ENCODE measurements at regions not wholly inside any gene's neighbourhood (a gene's known extent, or its start where the extent isn't known, plus 50 kb on each side); places are given as distances from the start of the nearest gene placed in this dataset.

DNA sequence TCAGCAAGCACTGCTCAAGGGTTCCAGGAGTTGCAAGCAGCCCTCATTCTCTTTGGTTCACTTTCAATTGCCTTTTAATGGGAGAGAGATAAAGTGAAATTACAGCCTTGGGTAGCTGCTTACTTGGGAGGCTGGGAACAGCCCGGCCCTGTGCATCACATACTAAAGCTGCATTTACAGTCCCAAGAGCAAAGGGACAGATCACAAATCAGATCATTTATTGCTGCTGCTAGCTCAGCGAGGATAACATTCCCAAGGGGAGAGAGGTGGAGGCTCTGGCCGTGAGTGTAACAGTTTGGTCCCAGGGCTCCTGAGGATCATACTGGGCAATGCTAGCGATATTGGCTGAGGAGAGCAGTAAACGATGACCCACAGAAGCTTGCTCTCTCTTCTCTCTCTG lies 133.1 kb downstream of the CDH26 start:
- Histone ChIP-seq H3K27ac (ENCODE audit: low read depth in 2 of 2, low read length in 1 of 2) (no peak overlapping the region), H3K4me1 (ENCODE audit: control insufficient read depth in 1 of 2, insufficient read depth in 2 of 2, low read depth in 1 of 2, low read length in 1 of 2) (no peaks in the 10 kb centered on the region), H3K79me2 (ENCODE audit: insufficient read depth) (no peaks in the 10 kb centered on the region), H3K4me3 (ENCODE audit: low read depth in 2 of 2, low read length in 1 of 2) (no peak overlapping the region), H3K9me2 (no peaks in the 10 kb centered on the region), H3K4me2 (no peak overlapping the region), H2AFZ (ENCODE audit: low read depth) (no peak overlapping the region), H3K27me3 (ENCODE audit: insufficient read depth) (no peaks in the 10 kb centered on the region), H4K20me1 (ENCODE audit: insufficient read depth) (no peaks in the 10 kb centered on the region), H3K9ac (no peak overlapping the region), H3F3A (replicated peaks; ENCODE audit: insufficient read depth) (no peaks in the 10 kb centered on the region), H3K36me3 (replicated peaks in 1 of 2; ENCODE audit: control insufficient read depth in 1 of 2, insufficient read depth in 2 of 2, low read length in 1 of 2) (no peaks in the 10 kb centered on the region), H3K9me3 (no peaks in the 10 kb centered on the region)
- ChIA-PET CTCF (interaction anchor here (1.0 kb wide), 1 partner anchor 120 kb away, joined by 3 read pairs; no protein-coding TSS in a partner anchor), POLR2A (no interaction called here)
- TF ChIP-seq EP300 (IDR thresholded peaks at IDR 0.05; ENCODE audit: borderline replicate concordance in 1 of 2, low read depth in 1 of 2, low read length in 1 of 2), result no peak
- no peak for TF ChIP-seq POLR2AphosphoS5 (IDR thresholded peaks at IDR 0.05; ENCODE audit: low read depth, low read length)
- TF ChIP-seq TAF1 (IDR thresholded peaks at IDR 0.05; ENCODE audit: borderline replicate concordance, low read depth, low read length), result no peak
- no peak for TF ChIP-seq CHD2 (IDR thresholded peaks at IDR 0.05; ENCODE audit: low read length, partially characterized antibody)
- TF ChIP-seq, protein P1, sequence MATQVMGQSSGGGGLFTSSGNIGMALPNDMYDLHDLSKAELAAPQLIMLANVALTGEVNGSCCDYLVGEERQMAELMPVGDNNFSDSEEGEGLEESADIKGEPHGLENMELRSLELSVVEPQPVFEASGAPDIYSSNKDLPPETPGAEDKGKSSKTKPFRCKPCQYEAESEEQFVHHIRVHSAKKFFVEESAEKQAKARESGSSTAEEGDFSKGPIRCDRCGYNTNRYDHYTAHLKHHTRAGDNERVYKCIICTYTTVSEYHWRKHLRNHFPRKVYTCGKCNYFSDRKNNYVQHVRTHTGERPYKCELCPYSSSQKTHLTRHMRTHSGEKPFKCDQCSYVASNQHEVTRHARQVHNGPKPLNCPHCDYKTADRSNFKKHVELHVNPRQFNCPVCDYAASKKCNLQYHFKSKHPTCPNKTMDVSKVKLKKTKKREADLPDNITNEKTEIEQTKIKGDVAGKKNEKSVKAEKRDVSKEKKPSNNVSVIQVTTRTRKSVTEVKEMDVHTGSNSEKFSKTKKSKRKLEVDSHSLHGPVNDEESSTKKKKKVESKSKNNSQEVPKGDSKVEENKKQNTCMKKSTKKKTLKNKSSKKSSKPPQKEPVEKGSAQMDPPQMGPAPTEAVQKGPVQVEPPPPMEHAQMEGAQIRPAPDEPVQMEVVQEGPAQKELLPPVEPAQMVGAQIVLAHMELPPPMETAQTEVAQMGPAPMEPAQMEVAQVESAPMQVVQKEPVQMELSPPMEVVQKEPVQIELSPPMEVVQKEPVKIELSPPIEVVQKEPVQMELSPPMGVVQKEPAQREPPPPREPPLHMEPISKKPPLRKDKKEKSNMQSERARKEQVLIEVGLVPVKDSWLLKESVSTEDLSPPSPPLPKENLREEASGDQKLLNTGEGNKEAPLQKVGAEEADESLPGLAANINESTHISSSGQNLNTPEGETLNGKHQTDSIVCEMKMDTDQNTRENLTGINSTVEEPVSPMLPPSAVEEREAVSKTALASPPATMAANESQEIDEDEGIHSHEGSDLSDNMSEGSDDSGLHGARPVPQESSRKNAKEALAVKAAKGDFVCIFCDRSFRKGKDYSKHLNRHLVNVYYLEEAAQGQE (IDR thresholded peaks at IDR 0.05; ENCODE audit: low read depth, low read length), result no peak
- TF ChIP-seq, protein P2, sequence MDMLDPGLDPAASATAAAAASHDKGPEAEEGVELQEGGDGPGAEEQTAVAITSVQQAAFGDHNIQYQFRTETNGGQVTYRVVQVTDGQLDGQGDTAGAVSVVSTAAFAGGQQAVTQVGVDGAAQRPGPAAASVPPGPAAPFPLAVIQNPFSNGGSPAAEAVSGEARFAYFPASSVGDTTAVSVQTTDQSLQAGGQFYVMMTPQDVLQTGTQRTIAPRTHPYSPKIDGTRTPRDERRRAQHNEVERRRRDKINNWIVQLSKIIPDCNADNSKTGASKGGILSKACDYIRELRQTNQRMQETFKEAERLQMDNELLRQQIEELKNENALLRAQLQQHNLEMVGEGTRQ (IDR thresholded peaks at IDR 0.05; ENCODE audit: borderline replicate concordance, low read depth, low read length), result no peak
- DNase-seq, result no peak
- 12% methylated on average over 5 of the region's 5 CpGs for WGBS (ENCODE audit: low lambda C conversion rate)

DNA sequence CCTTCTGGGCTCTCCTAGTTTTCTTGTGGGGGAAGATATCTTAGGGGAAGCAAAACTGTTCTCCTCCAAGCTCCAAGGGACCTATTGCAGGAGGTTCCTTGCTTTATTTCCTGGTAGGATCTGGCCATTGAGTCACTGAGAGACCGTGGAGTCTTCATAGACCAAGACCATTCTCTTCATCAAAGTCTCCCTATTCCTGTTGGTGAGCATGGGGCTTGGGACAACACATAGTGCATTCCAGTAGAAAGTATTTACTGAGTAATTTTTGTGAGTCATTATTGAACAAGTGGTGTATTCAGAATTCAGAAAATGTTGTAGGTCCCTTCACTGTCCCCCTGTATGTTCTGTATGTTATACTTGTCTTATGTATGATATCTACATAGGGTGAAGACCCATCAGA lies 133.6 kb downstream of the CDH26 start:
- no peaks in the 10 kb centered on the region for H3K79me2 ChIP-seq (ENCODE audit: insufficient read depth)
- no peaks in the 10 kb centered on the region for H3K4me1 ChIP-seq (ENCODE audit: control insufficient read depth in 1 of 2, insufficient read depth in 2 of 2, low read depth in 1 of 2, low read length in 1 of 2)
- H4K20me1 ChIP-seq (ENCODE audit: insufficient read depth), result no peaks in the 10 kb centered on the region
- 22% methylated on average over 1 of the region's 1 CpG for WGBS (ENCODE audit: low lambda C conversion rate)
- no peak overlapping the region for H3K4me2 ChIP-seq
- H3K27me3 ChIP-seq (ENCODE audit: insufficient read depth), result no peaks in the 10 kb centered on the region
- H3K9me3 ChIP-seq, result no peaks in the 10 kb centered on the region
- no peak overlapping the region for H3K4me3 ChIP-seq (ENCODE audit: low read depth in 2 of 2, low read length in 1 of 2)
- no peak for DNase-seq
- CTCF ChIA-PET, result interaction anchor here (1.0 kb wide), 1 partner anchor 119 kb away, joined by 3 read pairs; no protein-coding TSS in a partner anchor
- POLR2A ChIA-PET, result no interaction called here
- no peaks in the 10 kb centered on the region for H3F3A ChIP-seq (replicated peaks; ENCODE audit: insufficient read depth)
- H3K9ac ChIP-seq, result no peak overlapping the region
- no peaks in the 10 kb centered on the region for H3K9me2 ChIP-seq
- no peak overlapping the region for H2AFZ ChIP-seq (ENCODE audit: low read depth)
- TF ChIP-seq, protein P3, sequence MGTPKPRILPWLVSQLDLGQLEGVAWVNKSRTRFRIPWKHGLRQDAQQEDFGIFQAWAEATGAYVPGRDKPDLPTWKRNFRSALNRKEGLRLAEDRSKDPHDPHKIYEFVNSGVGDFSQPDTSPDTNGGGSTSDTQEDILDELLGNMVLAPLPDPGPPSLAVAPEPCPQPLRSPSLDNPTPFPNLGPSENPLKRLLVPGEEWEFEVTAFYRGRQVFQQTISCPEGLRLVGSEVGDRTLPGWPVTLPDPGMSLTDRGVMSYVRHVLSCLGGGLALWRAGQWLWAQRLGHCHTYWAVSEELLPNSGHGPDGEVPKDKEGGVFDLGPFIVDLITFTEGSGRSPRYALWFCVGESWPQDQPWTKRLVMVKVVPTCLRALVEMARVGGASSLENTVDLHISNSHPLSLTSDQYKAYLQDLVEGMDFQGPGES (IDR thresholded peaks at IDR 0.05; ENCODE audit: low read depth, low read length), result no peak
- TF ChIP-seq NRF1 (IDR thresholded peaks at IDR 0.05; ENCODE audit: low read depth, low read length), result no peak
- TF ChIP-seq, protein P4, sequence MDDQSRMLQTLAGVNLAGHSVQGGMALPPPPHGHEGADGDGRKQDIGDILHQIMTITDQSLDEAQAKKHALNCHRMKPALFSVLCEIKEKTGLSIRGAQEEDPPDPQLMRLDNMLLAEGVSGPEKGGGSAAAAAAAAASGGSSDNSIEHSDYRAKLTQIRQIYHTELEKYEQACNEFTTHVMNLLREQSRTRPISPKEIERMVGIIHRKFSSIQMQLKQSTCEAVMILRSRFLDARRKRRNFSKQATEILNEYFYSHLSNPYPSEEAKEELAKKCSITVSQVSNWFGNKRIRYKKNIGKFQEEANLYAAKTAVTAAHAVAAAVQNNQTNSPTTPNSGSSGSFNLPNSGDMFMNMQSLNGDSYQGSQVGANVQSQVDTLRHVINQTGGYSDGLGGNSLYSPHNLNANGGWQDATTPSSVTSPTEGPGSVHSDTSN (IDR thresholded peaks at IDR 0.05), result no peak
- TF ChIP-seq MXI1 (IDR thresholded peaks at IDR 0.05; ENCODE audit: low read depth, low read length), result no peak
- no peak for TF ChIP-seq NFIC (IDR thresholded peaks at IDR 0.05; ENCODE audit: borderline replicate concordance)
- no peak for TF ChIP-seq GABPA (IDR thresholded peaks at IDR 0.05; ENCODE audit: low read depth)
- TF ChIP-seq, protein P5, sequence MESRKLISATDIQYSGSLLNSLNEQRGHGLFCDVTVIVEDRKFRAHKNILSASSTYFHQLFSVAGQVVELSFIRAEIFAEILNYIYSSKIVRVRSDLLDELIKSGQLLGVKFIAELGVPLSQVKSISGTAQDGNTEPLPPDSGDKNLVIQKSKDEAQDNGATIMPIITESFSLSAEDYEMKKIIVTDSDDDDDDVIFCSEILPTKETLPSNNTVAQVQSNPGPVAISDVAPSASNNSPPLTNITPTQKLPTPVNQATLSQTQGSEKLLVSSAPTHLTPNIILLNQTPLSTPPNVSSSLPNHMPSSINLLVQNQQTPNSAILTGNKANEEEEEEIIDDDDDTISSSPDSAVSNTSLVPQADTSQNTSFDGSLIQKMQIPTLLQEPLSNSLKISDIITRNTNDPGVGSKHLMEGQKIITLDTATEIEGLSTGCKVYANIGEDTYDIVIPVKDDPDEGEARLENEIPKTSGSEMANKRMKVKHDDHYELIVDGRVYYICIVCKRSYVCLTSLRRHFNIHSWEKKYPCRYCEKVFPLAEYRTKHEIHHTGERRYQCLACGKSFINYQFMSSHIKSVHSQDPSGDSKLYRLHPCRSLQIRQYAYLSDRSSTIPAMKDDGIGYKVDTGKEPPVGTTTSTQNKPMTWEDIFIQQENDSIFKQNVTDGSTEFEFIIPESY (IDR thresholded peaks at IDR 0.05; ENCODE audit: borderline replicate concordance, low read depth), result no peak
- no peak for TF ChIP-seq FOXJ3 (CRISPR knock-in tag; IDR thresholded peaks at IDR 0.05)
- no peak for TF ChIP-seq EZH2phosphoT487 (IDR thresholded peaks at IDR 0.05; ENCODE audit: borderline replicate concordance, low read depth)
- TF ChIP-seq FOXM1 (IDR thresholded peaks at IDR 0.05; ENCODE audit: low read depth), result no peak
- no peak for TF ChIP-seq RCOR1 (IDR thresholded peaks at IDR 0.05; ENCODE audit: low read length)
- no peak for TF ChIP-seq RFX5 (IDR thresholded peaks at IDR 0.05; ENCODE audit: low read length)
- TF ChIP-seq GATA2 (CRISPR knock-in tag; IDR thresholded peaks at IDR 0.05), result no peak
- TF ChIP-seq CHD2 (IDR thresholded peaks at IDR 0.05; ENCODE audit: low read length, partially characterized antibody), result no peak
- TF ChIP-seq EP300 (IDR thresholded peaks at IDR 0.05; ENCODE audit: borderline replicate concordance in 1 of 2, low read depth in 1 of 2, low read length in 1 of 2), result no peak
- TF ChIP-seq POLR2AphosphoS5 (IDR thresholded peaks at IDR 0.05; ENCODE audit: low read depth, low read length), result no peak
- H3K27ac ChIP-seq (ENCODE audit: low read depth in 2 of 2, low read length in 1 of 2), result no peak overlapping the region
- H3K36me3 ChIP-seq (replicated peaks in 1 of 2; ENCODE audit: control insufficient read depth in 1 of 2, insufficient read depth in 2 of 2, low read length in 1 of 2), result no peaks in the 10 kb centered on the region

All from SK-N-SH (cell line).